ENCODE measurements at regions not wholly inside any gene's neighbourhood (a gene's known extent, or its start where the extent isn't known, plus 50 kb on each side); places are given as distances from the start of the nearest gene placed in this dataset.

- Histone ChIP-seq H3K4me1 (no peaks in the 10 kb centered on the region), H3K27ac (replicated peaks in 1 of 4) (no peak overlapping the region), H3K9me3 (peaks cover 0 to 7% (median 6%) of the 10 kb centered on the region in 4 donors), H3K36me3 (no peaks in the 10 kb centered on the region), H3K4me3 (no peak overlapping the region), H3K27me3 (no peaks in the 10 kb centered on the region)
- DNase-seq (ENCODE audit: extremely low spot score): peak; percentile 60
- 87% methylated on average over 3 of the region's 3 CpGs for WGBS
- intact Hi-C loops (cut with DNase I): no loop called here
- TF ChIP-seq, protein P1, sequence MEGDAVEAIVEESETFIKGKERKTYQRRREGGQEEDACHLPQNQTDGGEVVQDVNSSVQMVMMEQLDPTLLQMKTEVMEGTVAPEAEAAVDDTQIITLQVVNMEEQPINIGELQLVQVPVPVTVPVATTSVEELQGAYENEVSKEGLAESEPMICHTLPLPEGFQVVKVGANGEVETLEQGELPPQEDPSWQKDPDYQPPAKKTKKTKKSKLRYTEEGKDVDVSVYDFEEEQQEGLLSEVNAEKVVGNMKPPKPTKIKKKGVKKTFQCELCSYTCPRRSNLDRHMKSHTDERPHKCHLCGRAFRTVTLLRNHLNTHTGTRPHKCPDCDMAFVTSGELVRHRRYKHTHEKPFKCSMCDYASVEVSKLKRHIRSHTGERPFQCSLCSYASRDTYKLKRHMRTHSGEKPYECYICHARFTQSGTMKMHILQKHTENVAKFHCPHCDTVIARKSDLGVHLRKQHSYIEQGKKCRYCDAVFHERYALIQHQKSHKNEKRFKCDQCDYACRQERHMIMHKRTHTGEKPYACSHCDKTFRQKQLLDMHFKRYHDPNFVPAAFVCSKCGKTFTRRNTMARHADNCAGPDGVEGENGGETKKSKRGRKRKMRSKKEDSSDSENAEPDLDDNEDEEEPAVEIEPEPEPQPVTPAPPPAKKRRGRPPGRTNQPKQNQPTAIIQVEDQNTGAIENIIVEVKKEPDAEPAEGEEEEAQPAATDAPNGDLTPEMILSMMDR (IDR thresholded peaks at IDR 0.05): no peak
These were observed 103.4 kb downstream of the EDEM1 start for GRCh38 chr3:5290915-5291314.

GRCh38 chr3:5292512-5292911, 105.0 kb downstream of the EDEM1 start:
- Histone ChIP-seq H3K4me3 (no peak overlapping the region), H3K27ac (replicated peaks in 1 of 4) (no peak overlapping the region), H3K9me3 (peaks cover 0 to 7% (median 6%) of the 10 kb centered on the region in 4 donors), H3K27me3 (no peaks in the 10 kb centered on the region), H3K36me3 (no peaks in the 10 kb centered on the region), H3K4me1 (no peaks in the 10 kb centered on the region)
- WGBS: 70% methylated on average over 7 of the region's 7 CpGs
- peak; percentile 29 for DNase-seq (ENCODE audit: extremely low spot score)
- no peak for TF ChIP-seq POLR2A (IDR thresholded peaks at IDR 0.05; ENCODE audit: low read depth)
- TF ChIP-seq EP300 (IDR thresholded peaks at IDR 0.05): no peak
- TF ChIP-seq, protein P1 (IDR thresholded peaks at IDR 0.05): no peak
- no peak for TF ChIP-seq POLR2AphosphoS5 (IDR thresholded peaks at IDR 0.05)
- intact Hi-C loops (cut with DNase I): no loop called here

GRCh38 chr3:5293207-5293606, 105.7 kb downstream of the EDEM1 start:
- H3K36me3 ChIP-seq: no peaks in the 10 kb centered on the region
- TF ChIP-seq EP300 (IDR thresholded peaks at IDR 0.05): no peak
- TF ChIP-seq POLR2AphosphoS5 (IDR thresholded peaks at IDR 0.05): no peak
- no peak for TF ChIP-seq POLR2A (IDR thresholded peaks at IDR 0.05; ENCODE audit: low read depth)
- TF ChIP-seq, protein P1 (IDR thresholded peaks at IDR 0.05): no peak
- peaks cover 0 to 1% (median under 1%) of the 10 kb centered on the region in 4 donors for H3K9me3 ChIP-seq
- intact Hi-C loops (cut with DNase I): no loop called here
- no peak overlapping the region for H3K4me3 ChIP-seq
- DNase-seq (ENCODE audit: extremely low spot score): no peak
- no peaks in the 10 kb centered on the region for H3K4me1 ChIP-seq
- no peaks in the 10 kb centered on the region for H3K27me3 ChIP-seq
- 46% methylated on average over 2 of the region's 2 CpGs for WGBS
- H3K27ac ChIP-seq (replicated peaks in 1 of 4): no peak overlapping the region

DNA sequence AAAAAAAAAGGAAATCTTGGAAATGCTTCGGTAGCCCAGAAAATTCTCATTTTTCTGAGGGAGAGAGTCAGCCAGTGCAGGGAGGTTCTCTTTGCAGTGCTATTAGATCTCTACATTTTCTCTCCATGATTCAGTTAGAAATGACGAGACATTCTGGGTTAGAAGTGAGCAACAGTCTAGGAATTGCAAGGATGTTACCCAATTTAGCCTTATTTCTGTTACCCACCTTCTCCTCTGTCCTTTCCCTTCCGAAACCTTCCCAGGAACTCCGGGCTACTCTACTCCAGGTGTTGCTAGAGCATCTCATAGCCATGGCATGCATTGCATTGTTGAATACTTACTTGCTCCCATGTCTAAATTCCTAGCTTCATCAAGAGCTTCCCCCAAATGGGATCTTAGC, 106.8 kb downstream of the EDEM1 start:
- intact Hi-C loops (cut with DNase I): no loop called here
- Histone ChIP-seq H3K4me3 (no peak overlapping the region), H3K4me1 (no peaks in the 10 kb centered on the region), H3K27ac (replicated peaks in 1 of 4) (no peak overlapping the region), H3K36me3 (no peaks in the 10 kb centered on the region), H3K9me3 (no peaks in the 10 kb centered on the region), H3K27me3 (no peaks in the 10 kb centered on the region)
- DNase-seq (ENCODE audit: extremely low spot score): peak; percentile 37
- TF ChIP-seq EP300 (IDR thresholded peaks at IDR 0.05) (no peak), POLR2A (IDR thresholded peaks at IDR 0.05; ENCODE audit: low read depth) (no peak), POLR2AphosphoS5 (IDR thresholded peaks at IDR 0.05) (no peak)
- TF ChIP-seq, protein P1 (IDR thresholded peaks at IDR 0.05): no peak
- 85% methylated on average over 4 of the region's 4 CpGs for WGBS

- Histone ChIP-seq H3K36me3 (no peaks in the 10 kb centered on the region), H3K27me3 (no peaks in the 10 kb centered on the region), H3K4me1 (no peaks in the 10 kb centered on the region), H3K27ac (replicated peaks in 1 of 4) (no peak overlapping the region), H3K9me3 (no peaks in the 10 kb centered on the region), H3K4me3 (no peak overlapping the region)
- intact Hi-C loops (cut with DNase I): no loop called here
- 93% methylated on average over 1 of the region's 1 CpG for WGBS
- DNase-seq (ENCODE audit: extremely low spot score): no peak
- TF ChIP-seq, protein P1 (IDR thresholded peaks at IDR 0.05): no peak
- TF ChIP-seq POLR2AphosphoS5 (IDR thresholded peaks at IDR 0.05) (no peak), POLR2A (IDR thresholded peaks at IDR 0.05; ENCODE audit: low read depth) (no peak), EP300 (IDR thresholded peaks at IDR 0.05) (no peak)
These were observed 107.7 kb downstream of the EDEM1 start for GRCh38 chr3:5295191-5295690.
